GM21447 (cell line): ENCODE measurements at regions not wholly inside any gene's neighbourhood (a gene's known extent, or its start where the extent isn't known, plus 50 kb on each side); places are given as distances from the start of the nearest gene placed in this dataset.
"Not testable (repeated sequence)": the region's sequence is repeated elsewhere in the genome, so short reads cannot be mapped to it uniquely, and the experiment has no call there.

Experiments used
- ATAC-seq: cut with Tn5 transposase; IDR thresholded peaks from one replicate; pipeline ENCODE4 v1.9.1; 2021; ENCODE audit not compliant: unreplicated experiment

DNA sequence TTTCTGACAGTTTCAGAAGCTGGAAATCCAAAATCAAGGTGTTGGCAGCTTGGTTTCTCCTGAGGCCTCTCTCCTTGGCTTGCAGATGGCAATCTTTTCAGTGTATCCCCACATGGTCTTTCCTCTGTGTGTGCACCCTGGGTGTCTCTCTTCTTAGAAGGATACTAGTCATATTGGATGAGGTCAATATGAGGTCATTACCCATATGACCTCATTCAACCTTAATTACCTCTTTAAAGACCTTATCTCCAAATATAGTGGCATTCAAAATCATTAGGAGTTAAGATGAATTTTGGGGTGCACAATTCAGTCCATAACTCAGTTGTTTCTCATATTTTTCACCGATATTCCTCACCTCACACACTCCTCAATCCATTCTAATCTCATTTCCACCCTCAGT, 92.4 kb upstream of the TGM3 start:
- no peak for ATAC-seq

DNA sequence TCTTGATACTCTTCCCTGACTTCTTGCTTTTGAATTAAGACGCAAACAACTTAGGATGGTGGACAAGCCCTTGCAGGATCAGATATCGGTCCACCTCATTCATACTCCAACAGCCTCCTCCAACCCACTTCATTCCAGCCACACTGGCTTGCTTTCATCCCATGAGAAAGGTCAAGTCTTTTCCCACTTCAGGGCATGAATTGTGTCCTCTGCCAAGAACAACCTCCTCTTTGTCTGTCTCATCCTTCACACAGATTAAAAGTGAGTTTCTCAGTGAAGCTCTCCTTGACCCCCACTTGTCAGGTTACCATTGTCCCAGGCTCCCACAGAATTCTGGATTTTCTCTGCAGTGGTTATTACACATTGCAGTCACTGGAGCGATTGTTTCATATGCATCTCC, 91.8 kb upstream of the TGM3 start:
- ATAC-seq: no peak

DNA sequence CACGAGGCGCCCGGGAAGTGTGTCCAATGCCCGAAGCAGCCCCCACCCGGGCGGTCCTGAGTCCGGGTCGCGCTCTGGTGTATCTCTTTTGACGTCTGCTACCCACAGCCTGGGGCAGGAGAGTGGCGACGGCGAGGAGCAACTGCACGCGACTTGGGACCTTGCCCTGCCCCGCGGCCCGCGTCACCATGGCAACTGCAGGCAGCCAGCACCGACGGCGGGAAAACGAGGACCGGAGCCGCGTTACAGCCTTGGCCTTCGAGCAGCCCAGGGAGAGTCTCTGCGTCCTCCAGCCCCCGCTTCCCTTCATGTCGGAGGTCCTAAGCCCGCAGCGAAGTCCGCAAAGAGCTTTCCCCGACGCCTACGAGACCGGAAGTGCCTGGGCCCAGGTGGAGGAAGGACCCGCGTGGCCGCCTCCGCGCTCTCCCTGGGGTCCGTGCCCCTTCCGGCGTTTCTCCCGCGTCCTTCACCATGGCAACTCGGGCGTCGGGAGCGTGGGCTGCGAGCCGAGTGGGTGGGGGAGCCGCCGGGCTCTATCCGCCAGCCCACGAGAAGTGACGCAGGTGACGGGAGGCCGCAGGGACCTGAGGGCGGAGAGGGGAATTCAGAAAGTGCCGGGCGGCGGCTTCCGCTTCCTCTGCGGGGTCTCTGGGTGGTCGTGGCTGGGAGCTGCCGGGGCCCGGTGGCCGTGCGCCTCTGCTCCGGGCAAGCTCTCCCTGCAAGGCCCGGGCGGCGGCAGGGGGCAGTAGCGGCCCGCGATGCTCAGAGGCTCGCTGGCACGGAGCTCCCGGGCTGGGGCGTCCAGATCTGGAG, 88.6 kb upstream of the TGM3 start:
- peak; percentile 53 for ATAC-seq

DNA sequence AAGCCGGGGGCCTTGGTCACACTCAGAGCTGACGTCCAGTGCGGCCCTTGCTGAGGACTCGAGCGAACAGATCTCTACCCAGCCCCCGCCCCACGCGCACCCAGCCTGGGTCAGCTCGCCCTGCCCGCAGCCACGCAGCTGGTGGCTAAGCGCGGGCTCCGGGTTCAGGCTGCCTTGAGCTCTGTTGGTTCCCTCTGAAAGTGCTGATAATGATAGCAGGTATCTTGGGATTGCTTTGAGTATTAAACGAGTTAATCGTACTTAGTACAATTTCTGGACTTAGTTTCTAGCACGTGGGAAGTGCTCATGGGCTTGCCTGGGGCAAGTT, 88.1 kb upstream of the TGM3 start:
- no peak for ATAC-seq

DNA sequence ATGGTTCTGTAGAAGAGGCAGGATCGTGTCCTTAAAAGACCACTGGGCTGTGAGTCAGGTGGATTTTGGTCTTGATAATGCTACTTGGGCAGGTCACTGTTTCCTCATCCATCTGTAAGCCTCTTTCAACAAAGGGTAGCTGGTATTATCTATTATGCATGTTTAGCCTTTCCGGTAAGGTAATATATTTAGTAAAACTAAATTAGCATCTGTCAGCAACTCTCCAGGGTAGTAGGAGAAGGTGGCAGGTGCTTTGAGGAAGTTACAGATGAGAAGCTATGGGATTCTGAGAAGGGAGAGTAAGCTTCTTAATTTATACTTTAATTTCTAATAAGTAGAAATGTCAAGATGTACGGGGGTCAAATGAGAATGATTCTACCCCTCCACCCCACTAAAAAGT, 86.9 kb upstream of the TGM3 start:
- ATAC-seq: no peak

GRCh38 chr20:2210646-2211552, 84.9 kb upstream of the TGM3 start:
- no peak for ATAC-seq

DNA sequence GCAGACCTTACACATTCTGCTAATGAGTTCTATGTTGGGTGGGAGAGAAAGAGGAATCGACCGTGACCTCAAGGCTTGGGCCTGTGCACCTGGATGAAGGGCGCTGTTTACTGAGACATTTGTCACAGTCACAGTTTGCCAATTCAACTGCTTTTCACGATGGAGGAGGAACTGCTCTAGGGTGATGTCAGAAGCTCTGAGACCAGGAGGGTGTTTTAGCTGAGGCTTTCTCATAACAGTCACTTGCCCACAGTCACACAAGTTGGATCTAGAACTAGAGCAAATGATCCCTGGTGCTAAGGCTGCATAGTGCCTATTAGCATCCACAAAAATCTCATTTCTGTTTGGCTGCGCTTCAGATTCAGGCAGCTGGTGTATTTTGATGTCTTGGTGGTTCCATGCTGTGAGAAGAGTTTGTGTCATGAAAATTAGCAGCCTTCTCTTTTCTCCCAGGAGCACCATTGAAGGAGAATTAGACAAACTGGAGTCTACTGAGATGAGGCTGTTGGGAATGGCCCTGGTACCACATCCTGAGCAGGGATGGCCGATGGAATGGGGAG, 83.3 kb upstream of the TGM3 start:
- ATAC-seq: no peak

DNA sequence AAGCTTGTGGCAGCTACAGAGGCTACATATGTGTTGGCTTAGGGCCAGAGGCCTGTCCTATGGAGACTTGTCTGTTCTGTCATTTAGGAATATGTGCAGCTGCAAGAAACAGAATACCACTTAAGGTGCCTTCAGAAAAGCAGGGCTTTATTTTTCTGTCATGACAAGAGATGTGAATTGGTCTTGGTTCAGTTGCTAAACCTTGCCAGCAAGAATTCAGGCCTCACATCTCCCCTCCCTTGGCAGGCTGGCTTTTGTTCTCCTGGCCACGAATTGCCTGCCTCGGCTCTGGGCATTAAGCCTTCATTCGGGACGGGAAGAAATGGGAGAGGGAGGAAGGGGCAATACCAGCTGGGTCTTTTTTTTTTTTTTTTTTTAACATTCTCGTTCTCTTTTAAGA, 82.4 kb upstream of the TGM3 start:
- no peak for ATAC-seq

DNA sequence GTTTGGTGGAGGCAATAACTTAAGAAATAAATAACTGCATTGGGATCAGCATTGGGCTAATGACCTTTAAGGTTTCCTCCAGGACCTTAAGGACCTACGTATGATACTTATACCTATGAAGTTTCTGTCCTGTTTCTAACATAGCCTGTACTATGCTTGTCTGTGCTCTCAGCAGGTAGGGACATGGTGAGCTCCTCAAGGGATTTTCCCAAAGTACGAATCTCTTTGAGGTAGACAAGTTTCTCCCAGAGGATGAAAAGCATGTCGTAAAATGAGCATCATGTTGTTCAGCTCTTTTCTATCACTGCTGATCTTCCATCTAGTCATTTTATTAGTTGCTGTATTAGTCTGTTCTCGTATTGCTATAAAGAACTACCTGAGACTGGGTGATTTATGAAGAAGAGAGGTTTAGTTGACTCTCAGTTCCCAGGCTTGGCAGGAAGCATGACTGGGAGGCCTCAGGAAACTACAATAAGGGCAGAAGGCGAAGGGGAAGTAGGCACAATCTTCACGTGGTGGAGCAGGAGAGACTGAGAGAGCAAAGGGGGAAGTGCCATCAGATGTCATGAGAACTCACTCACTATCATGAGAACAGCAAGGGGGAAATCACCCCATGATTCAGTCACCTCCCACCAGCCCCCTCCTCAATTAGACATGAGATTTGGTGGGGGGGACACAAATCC, 77.8 kb upstream of the TGM3 start:
- ATAC-seq: no peak

DNA sequence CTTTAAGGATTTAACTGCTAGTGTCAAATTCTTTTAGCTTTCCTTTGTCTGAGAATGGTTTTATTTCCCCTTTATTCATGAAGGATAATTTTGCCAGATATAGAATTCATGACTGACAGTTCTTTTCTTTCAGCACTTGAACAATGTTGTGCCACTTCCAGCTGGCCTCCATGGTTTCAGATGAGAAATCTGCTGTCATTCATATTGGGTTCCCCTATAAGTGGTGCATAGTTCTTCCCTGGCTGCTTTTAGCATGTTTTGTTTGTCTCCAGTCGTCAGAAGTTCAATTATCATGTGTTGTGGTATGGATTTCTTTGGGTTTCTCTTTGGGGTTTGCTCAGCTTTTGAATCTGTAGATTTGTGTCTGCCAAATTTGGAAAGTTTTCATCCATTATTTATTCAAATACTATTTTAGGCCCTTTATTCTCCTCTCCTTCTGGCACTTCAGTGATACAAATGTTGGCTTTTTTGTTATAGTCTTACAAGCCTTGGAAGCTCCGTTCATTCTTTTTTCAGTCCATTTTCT, 76.3 kb upstream of the TGM3 start:
- ATAC-seq: no peak

DNA sequence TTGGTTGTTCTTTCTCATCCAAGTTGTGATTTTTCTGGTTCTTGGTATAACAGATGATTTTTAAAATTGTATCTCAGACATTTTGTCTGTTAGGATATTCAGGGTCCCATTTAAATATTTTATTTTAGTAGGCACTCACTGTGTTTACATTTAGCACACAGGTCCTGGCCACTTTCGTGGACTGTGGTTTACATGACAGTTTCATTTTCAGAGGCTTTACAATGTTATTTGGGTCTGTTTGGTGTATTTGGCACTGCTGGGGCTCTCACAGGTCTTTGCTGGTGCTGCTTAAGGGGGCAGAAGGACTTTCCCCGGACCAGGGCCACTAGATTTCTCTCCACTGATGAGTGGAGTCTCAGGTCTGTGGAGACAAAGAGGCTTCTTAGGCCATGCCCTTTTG, 75.5 kb upstream of the TGM3 start:
- no peak for ATAC-seq

- ATAC-seq: no peak
Measured at GRCh38 chr20:2221921-2222320, 73.9 kb upstream of the TGM3 start.

GRCh38 chr20:2223558-2224367, 72.0 kb upstream of the TGM3 start:
- no peak for ATAC-seq

GRCh38 chr20:2224368-2224639, 71.5 kb upstream of the TGM3 start:
- ATAC-seq: no peak

DNA sequence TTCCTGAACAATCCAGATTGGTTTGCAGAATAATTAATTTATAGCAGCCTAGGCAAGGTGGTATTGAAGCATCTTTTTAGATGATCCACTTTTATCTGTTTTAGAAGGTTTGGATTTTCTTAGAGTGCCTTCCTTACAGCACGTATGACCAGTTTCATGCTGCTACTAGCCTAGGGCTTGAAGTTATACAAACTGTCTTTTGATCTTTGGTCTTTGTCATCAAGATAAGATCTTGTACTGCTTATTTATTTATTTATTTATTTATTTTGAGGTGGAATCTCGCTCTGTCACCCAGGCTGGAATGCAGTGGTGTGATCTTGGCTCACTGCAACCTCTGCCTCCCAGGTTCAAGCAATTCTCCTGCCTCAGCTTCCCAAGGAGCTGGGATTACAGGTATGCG, 68.5 kb upstream of the TGM3 start:
- ATAC-seq: not testable (repeated sequence)

DNA sequence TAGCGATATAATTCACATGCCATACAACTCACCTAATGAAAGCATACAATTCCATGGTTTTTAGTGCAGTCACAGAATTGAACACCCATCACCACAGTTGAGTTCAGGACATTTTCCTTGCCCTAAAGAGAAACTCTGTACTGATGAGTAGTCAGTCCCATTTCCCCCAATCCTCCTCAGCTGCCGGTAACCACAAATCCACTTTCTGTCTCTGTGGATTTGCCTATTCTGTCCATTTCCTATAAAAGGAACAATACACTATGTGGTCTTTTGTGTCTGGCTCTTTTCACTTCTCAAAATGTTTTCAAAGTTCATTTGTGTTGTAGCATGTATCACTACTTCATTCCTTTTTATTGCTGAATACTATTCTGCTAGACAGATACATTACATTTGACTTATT, 67.9 kb upstream of the TGM3 start:
- no peak for ATAC-seq

- ATAC-seq: no peak
Measured at GRCh38 chr20:2228926-2229325, 66.9 kb upstream of the TGM3 start.

DNA sequence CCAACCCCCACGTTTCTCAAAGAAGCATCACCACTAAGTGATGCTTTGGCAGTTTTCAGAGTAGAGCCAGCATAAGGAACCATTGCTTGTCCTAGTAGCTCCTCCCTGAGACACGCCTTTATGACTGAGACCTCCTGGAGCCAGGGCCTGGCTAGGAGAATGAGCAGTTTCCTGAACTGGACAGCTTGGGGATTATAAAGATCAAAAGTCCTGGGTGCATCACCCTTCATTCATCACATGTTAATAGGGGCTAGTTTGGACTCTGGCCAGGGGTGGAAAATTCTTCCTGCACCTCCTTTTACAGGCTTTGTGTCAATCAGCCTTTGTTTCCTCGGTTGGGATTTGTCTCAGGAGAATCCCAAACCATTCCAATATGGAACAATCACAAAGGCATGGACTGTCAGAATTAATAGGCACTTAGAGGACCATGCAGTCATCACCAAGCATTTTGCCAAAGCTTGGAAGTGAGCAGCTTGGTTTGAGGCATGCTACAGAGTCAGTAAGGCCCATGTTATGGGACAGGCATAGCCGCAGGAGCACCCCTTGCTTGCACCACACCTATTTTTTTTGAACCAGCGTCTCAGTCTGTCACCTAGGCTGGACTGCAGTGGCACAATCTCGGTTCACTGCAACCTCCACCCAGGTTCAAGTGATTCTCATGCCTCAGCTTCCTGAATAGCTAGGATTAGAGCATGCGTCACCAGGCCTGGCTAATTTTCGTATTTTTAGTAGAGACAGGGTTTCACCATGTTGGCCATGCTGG, 64.9 kb upstream of the TGM3 start:
- ATAC-seq: no peak

DNA sequence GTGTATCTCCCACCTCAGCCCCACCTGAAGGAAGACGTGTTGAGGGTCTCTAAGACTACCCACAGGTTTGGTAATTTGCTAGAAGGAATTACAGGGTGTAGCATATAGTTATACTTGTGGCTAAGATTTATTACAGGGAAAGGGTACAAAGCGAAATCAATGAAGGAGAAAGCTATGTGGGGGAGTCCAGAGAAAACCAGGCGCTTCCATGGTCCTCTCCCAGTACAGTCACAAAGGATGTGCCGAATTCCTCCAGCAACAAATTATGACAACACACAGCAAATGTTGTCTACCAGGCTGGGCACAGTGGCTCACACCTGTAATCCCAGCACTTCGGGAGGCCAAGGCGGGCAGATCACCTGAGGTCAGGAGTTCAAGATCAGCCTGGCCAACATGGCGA, 64.1 kb upstream of the TGM3 start:
- no peak for ATAC-seq

DNA sequence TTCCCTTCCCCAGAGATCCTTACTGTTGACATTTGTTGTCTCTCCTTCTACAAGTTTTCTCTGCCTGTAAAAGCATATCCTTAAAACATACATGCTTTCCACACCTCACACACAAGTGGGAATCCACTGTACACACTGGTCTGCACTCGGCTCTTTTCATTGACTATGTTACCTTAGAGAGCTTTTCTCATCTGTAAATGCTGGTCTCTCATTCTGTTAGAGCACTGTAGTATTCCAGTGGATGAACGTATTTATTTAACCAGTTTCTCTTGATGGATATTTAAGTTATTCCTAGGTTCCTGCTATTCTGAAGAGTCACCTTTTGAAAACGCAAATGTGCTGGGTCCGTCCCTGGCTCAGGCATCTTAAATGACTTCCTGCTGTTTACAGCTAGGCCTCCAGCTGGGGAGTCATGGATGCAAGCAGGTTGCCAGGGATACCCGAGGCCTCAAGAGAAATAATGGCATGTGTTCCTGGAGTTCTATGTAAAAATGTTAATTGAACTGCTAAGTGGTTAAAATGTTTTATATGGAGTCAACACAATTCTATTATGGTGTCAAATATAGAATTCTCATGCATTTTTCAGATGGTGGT, 61.1 kb upstream of the TGM3 start:
- ATAC-seq: no peak
